ENCODE measurements at regions not wholly inside any gene's neighbourhood (a gene's known extent, or its start where the extent isn't known, plus 50 kb on each side); places are given as distances from the start of the nearest gene placed in this dataset.

GRCh38 chr18:42477267-42477666 is 522.2 kb downstream of the PIK3C3 start:
- TF ChIP-seq CTCF (IDR thresholded peaks at IDR 0.05; ENCODE audit: control insufficient read depth, extremely low read depth, insufficient read depth): no peak
- no peak for DNase-seq (ENCODE audit: low read depth)
- no peak overlapping the region for H3K4me3 ChIP-seq (ENCODE audit: low read depth, low read length)

- no peak for DNase-seq (ENCODE audit: low read depth)
- H3K4me3 ChIP-seq (ENCODE audit: low read depth, low read length): no peak overlapping the region
- TF ChIP-seq CTCF (IDR thresholded peaks at IDR 0.05; ENCODE audit: control insufficient read depth, extremely low read depth, insufficient read depth): no peak
These were observed 525.4 kb downstream of the PIK3C3 start for GRCh38 chr18:42480441-42480840.

- DNase-seq (ENCODE audit: low read depth): peak; percentile 74
- no peak overlapping the region for H3K4me3 ChIP-seq (ENCODE audit: low read depth, low read length)
- TF ChIP-seq CTCF (IDR thresholded peaks at IDR 0.05; ENCODE audit: control insufficient read depth, extremely low read depth, insufficient read depth): no peak
These were observed 529.6 kb downstream of the PIK3C3 start for GRCh38 chr18:42484648-42485047.

GRCh38 chr18:42486271-42486670 is 531.2 kb downstream of the PIK3C3 start:
- peak; percentile 18 for DNase-seq (ENCODE audit: low read depth)
- no peak for TF ChIP-seq CTCF (IDR thresholded peaks at IDR 0.05; ENCODE audit: control insufficient read depth, extremely low read depth, insufficient read depth)
- H3K4me3 ChIP-seq (ENCODE audit: low read depth, low read length): no peak overlapping the region

- no peak for DNase-seq (ENCODE audit: low read depth)
- TF ChIP-seq CTCF (IDR thresholded peaks at IDR 0.05; ENCODE audit: control insufficient read depth, extremely low read depth, insufficient read depth): no peak
- no peak overlapping the region for H3K4me3 ChIP-seq (ENCODE audit: low read depth, low read length)
These were observed 553.8 kb downstream of the PIK3C3 start for GRCh38 chr18:42508683-42509296.

GRCh38 chr18:42509750-42510415 is 554.8 kb downstream of the PIK3C3 start:
- H3K4me3 ChIP-seq (ENCODE audit: low read depth, low read length): no peak overlapping the region
- TF ChIP-seq CTCF (IDR thresholded peaks at IDR 0.05; ENCODE audit: control insufficient read depth, extremely low read depth, insufficient read depth): no peak
- no peak for DNase-seq (ENCODE audit: low read depth)

- TF ChIP-seq CTCF (IDR thresholded peaks at IDR 0.05; ENCODE audit: control insufficient read depth, extremely low read depth, insufficient read depth): no peak
- H3K4me3 ChIP-seq (ENCODE audit: low read depth, low read length): no peak overlapping the region
- DNase-seq (ENCODE audit: low read depth): no peak
These were observed 555.5 kb downstream of the PIK3C3 start for GRCh38 chr18:42510540-42510939.

Data from LNCaP clone FGC (cell line).